DMS153 (cell line): ENCODE measurements at regions not wholly inside any gene's neighbourhood (a gene's known extent, or its start where the extent isn't known, plus 50 kb on each side); places are given as distances from the start of the nearest gene placed in this dataset.
"Not testable (repeated sequence)": the region's sequence is repeated elsewhere in the genome, so short reads cannot be mapped to it uniquely, and the experiment has no call there.

Experiments
- DNase-seq: peaks from one replicate; lab custom pipeline; 2025; lab: John Stamatoyannopoulos, UW

DNA sequence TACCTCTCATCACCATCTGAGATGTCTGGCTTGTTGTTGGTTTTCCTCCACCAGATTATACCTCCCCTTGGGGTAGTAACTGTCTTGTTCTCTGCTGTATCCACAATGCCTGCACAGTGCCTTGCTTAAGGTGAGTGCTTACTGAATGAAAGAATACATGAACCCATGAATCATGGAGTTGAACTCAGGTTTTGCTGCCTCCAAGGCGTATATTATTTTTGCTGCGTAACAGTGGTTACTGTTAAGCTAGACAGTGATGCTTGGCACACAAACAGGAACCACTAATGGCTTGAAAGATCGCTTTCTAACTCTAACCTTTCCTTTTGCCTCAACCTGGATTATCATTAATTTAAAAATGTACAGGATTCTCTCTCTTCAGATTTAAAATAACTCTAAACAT lies 695.8 kb downstream of the TOX3 start:
- no peak for DNase-seq

DNA sequence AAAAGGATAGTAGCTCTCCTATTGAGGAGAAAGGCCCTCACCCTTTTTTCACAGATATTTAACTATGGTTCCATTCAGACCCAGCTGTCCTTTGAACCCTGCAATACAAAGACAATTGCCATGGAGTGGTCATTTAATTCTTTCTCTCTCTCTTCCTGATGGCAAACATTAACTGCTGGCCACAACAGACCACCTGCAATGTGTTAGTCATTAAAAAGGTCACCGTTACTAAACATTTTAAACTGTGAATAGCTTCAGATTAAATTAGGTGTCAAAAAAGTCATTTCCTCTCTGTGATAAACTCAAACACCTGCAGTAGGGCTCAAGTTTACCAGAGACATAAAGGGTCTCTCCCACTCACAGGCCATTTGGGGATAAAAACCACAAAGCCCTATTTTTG lies 697.2 kb downstream of the TOX3 start:
- DNase-seq, result no peak

DNA sequence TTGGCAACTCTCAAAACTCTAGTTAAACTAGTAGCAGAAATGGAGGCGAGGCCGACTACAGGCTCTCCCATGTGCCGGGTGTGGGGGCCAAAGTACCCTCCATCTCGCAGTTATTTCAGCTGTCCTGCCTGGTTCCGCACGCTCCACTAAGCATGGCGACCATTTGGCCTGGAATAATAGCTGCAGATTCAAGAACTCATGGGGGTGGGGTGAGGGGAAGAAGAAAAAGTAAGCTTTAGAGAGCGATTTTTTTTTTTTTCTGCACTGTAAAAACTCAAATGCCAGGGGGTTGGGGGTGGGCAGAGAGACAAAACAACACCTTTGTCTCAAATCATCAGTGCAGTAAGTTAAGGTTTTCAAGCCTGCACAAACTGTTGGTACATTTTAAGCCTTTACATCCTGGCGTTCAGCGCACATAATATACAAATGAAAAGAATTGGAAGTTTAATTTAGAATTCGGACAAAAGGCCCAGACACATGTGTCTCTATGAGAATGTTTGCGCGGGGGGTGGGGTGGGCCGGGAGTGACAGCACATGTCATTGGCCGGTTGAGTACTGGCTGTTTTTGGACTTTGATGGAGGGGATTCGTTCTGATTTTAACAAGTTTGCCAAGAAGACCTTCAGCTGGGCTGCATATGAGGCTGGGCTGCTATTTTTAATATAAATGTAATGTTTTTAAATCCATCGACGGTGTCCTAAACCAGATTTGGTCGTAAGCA lies 694.7 kb upstream of the SALL1 start:
- no peak for DNase-seq

DNA sequence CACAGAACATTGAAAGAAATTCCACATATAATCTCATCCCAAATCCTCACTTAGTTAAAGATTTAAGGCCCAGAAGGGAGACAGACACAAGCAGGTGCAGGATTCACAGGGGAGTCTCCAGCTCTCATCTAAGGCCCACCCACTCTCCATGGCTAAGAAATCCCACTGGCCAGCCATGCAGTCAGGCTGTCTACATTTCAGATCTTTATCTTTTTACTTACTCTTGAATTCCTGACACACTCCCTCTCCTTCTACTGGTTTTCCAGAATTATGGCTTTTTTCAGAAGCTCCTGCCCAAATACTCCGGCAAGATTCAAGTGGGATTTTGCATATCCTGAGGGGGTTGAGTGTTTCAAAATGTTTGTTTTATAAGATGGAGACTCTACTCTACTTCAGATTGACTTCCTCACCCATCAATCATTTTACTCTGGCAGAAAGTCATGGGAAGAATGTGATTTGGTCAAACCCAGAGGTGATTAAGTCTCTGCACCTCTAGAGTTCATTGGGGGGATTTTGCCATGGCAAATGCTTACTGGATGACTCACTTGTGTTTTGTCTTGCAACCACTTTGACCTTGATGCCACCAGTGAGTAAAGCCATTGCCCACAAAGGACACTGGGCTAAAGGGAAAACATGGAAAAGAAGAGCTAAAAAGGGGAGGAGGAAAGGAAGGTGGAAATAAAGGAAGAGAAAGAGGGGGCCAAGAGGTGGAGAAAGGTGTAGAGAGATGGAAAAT lies 688.8 kb upstream of the SALL1 start:
- no peak for DNase-seq

DNA sequence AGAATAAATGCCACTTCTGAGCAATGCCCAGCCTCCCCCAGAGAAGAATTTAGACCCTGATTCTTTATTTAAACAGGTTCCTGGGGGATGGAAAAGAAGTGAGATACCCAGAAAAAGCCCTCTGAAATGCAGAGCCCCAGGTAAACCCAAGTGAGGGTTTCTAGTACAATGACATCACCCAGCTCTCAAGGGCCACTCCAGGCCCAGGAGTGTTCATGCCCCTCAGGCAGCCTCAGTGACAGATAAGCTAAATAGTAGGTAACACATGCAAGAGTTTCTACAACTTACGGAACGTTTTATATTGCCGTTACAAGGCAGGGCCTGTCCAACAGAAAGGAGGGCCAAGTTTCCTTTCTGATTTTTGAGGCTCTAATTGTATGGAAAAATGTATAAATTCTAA lies 683.7 kb upstream of the SALL1 start:
- no peak for DNase-seq

DNA sequence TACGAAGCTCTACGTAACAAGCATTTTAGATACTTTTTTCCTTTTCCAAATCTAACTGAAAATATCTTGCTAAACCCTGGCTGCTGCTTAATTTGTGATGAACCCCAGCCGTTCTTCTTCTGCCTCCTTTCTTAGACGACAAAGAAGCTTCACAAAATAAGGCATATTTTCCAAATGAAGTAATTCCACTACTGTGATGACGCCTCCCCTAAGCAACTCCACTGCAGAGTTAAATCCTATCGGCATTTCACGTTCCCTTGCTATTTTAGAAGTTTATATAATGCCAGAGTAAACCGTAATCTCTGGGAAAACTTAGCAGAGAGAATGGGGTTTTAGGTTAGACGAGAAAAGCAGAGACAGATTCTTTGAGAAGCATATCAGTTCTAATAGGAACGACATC lies 683.1 kb upstream of the SALL1 start:
- no peak for DNase-seq

DNA sequence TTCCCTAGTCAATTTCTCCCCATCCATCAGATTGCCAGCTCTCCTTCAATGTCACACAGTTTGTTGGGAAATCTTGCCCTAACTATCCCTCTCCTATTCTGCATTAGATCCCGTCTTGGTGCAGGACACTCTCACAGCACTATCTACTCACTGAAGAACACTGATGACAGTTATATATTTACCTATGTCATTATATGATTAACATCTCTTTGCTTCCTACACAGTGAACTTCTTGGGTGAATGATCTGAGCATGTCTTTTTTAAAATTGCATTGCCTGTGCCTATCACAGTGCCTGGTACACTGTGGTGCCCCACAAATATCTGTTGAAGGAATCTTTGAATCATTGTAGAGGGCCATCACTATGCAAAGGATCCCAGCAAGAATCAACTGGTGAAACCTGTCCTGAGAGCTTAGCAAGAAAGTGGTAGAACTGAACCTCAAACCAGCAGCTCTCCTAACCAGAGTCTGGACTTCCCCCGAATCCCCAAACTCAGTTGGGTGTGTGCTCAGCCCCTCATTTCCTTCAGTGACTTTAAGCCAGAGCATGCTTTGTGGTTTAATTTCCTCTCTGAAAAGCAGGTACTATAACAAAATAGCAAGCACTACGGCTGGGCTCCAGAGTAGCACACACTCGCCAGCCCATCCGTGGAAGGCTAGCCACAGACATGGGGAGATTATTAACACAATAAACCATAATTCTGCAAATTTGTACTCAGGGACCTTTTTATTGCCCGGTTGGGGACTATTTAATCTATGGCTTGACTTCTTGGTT lies 680.7 kb upstream of the SALL1 start:
- no peak for DNase-seq

DNA sequence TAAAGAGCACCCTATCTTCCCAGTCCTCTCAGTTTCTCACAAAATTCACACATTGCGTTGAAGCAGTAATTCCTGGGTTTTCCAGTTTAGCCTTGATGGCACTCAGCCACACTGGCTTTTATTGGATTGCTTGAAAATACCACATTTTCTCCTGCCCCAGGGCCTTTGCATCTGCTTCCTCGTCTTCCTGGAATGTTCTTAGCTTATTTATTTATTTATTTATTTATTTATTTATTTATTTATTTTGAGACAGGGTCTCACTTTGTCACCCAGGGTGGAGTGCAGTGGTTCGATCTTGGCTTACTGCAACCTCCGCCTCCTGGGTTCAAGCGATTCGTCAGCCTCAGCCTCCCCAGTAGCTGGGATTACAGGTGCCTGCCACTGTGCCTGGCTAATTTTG lies 680.0 kb upstream of the SALL1 start:
- DNase-seq, result not testable (repeated sequence)

DNA sequence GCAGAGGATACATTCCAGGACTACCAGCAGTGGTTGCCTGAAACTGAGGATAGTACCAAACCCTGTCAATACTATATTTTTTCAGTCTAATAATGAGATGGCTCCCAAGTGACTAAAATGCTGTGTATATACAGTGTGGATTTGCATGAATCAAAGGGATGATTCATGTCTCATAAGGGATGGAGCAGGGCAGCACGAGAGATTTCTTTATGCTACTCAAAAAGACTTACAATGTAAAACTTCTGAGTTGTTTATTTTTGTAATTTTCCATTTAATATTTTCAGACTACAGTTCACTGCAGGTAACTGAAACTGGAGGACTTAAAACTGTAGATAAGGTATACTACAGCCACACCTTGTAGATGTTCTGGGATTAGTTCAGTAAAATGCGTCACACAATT lies 674.7 kb upstream of the SALL1 start:
- DNase-seq, result no peak

DNA sequence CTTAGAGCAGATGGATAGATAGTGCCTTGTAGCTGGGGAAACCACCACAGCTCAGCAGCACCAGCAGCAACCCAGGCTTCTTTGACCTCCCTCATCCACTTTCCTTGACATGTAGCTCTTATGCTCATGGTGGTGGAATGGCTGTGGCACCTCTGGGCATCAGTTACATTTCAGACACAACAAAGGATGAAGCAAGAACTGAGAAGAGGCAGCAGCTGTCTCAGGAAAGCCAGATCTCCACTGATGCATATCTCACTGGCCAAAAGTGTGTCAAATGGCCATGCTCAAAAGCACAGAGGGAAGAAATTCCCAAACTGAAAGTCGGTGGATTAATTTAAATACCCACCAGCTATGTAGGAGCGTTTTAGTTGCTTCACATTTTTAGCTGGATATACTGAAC lies 671.4 kb upstream of the SALL1 start:
- DNase-seq, result no peak

DNA sequence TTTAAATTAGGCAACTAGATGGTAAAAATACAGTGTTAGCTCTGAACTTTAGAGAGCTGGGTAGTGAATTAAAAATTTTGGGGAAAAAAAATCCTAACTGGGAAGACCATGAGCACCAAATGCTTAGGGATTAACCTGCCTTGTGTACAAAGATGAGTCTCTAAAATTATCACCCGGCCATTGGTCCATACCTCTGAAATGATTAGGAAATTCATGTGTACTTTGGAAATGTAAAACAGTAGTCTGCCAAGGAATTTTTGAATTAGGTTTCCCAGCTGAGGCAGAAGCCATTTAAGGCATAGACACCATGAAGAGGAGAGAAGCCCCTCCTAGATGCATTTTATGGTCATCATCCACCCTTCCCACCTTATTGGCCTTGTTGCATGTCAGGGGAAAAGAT lies 670.5 kb upstream of the SALL1 start:
- no peak for DNase-seq

DNA sequence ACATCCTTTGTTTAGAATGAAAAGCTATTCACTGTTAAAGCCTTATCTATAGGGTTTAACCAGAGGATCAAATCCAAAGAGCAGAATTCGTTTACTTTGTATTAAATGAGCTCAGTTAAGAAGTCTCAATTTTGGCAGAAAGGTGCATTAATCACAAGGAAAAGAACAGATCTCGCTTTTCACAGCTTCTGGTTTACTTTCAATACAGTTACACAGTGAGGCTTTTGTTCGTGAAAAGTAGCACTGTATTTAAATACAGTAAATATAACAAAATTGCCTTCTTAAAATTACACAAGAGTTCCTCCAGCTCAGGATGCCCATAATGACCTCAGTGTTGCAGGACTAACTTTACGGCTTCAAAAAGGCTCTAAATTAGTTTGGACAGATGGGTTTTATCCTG lies 669.1 kb upstream of the SALL1 start:
- no peak for DNase-seq

DNA sequence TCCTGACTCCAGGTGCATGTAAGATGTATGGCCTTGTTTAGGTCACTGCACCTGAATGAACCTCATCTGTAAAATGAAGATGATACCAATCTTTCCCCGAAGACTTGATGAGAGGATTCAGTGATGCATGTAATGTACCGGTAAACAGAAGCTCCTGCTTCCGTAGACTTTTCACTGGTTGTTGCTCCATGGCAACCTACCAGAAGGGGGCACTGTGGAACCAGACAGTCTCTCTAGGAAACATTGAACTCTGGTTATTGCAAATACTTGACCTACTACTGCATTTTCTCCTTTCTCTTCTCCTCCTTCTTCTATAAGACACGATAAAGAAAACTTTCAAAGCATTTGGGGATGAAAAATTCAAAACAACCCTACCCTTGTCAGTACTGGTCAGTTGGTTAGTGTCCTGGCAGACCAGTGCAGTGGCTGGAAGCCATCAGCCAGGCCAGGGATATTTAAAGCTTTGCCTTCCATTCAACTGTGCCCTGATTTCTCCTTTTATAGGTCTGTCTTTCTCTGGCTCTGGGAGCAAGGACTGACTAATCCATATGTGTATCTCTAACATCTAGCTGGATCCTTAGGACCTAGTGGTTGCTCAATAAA lies 667.4 kb upstream of the SALL1 start:
- no peak for DNase-seq

DNA sequence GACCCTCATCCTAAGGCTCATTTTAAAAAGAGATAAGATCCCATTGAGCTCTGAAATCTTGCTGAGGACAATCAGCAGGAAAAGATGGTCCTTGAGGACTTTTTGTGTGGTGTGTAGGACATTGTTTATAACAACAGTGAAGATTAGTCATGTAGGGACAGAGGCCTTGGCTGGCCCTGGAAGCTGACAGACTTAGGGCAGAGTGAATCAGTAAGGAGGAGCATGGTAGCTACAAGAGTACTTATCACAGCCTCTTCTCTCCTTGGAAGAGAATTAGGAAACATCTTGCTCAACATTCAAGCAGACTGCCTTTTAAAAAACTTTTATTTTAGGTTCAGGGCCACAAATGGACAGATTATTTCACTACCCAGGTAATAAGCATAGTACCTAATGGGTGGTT lies 665.9 kb upstream of the SALL1 start:
- DNase-seq, result no peak

DNA sequence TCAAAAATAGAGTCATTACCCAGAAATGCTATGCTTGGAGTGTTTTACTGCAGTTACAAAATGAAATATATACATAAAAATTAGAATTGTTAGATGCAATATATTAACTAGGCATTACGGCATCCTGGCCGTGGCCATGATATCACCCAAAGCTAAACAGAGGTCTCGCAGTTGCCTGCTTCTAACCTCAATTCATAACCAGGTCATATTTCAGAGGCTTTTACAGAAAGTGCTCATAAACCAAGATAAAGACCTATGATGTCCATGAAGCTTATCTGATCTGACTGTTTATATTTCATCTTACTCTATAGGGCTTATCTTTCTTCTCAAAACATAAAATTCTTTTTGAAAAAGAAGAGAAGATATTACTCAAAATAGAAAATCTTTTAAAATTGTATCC lies 664.5 kb upstream of the SALL1 start:
- no peak for DNase-seq

DNA sequence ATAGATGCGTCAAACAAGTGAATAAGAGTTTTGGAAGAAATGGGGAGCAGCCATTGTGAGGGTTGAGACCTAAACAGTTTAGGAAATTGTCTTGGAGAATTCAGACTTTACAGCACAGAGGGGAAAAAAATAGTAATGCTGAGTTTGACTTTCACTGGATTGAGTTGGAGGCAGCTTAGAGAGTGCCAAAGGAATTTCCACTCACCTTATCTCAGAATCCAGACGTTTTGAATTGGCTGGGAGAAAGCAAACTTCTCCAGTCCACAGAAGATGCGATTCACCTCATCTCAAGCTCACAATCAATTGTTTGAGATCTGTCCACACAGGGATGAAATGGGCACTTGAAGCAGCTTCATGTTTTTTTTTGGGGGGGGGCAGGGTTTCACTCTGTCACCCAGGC lies 663.5 kb upstream of the SALL1 start:
- DNase-seq, result no peak

DNA sequence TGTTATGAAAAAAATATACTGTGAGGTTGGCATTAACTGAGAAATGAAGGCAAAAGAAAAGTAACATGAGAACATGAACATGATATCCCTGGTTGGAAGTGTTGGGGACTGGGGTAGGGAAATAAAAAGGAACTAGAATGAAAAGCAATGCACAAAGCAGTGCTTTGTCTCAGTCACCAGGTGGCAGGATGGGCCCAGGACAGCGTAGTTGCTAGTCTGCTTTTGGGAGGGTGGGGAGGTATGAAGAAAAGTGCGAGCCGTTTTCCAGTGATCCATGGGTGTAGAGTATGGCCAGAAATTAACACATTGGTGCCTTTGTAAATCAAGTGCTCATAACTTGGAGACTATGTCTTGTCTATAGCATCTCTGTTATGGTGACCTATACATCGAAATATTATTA lies 662.5 kb upstream of the SALL1 start:
- no peak for DNase-seq

DNA sequence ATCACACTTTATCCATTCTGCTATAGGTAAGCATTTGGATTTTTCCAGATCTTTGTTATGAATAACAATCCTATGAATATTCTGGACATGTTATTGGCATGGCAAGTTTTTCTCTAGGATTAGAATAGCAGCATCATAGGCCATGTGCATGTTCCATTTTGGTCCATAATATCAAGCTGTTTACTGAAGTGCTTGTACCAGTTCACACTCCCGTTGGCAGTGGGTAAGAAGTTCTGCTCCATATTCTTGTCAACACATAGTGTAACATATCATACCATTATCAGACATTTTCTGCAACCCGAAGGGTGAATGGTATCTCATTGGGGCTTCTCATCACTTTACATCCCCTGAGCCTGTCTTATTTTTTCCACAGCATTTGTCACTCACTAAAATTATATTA lies 661.9 kb upstream of the SALL1 start:
- no peak for DNase-seq

DNA sequence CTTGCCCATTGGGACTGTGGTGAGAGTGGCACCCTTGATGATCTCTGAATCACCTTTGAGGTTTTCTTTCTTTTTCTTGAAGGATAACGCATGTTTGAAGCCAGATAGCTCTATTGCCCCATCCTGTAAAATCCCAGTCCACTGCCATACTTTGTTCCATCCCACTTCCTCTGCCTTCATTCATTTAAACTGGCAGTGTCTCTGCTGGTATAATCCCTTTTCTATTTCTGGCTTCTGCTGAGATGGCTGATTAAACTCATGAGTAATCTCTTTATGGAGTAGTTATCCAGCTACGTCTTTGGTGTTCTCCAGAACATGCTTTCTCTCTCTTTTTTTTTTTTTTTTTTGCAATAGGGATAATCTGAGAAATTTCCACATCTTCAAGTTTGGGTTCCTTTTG lies 656.5 kb upstream of the SALL1 start:
- DNase-seq, result no peak

DNA sequence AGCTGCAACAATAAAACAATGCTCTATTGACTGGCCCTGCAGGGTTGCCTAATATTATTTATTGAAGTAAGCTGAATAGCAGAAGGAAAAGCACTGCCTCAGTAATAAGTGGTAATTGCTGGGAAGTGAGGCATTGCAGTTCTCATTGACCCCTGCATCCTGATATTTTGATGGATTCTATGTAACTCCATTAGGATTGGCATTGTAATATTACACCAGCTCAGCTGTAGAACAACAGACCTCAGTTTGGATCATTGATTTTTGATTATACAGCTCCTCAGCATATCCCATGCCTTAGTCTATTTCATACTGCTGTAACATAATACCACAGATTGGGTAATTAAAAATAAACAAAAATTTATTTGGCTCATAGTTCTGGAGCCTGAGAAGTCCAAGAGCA lies 650.6 kb upstream of the SALL1 start:
- DNase-seq, result no peak

DNA sequence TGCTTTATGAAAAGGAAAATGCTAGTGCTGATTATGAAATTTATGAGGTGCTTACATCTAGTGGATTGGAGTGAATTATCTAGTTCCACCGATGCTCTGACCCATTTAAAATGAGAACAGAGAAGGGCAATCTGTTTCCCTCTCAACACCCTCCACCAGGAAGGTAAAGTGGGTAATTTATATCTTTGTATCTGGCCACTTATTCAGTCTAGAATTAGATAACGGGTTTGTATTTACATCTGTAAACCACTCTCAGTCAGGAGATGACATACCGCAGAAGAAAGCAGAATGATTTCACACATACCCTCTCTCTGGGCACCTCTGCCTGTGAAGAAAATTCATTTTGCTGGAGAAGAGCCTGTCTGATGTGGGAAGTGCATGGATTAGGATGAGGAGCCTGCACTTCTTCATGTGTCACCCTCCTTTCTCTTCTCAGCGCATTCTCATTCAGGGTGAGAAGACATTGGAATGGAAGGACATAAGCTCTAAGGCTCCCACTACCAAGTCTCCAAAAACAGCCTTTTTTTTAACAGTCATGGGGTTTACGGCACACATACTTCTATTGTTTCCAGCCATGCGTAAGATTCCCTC lies 646.7 kb upstream of the SALL1 start:
- no peak for DNase-seq

DNA sequence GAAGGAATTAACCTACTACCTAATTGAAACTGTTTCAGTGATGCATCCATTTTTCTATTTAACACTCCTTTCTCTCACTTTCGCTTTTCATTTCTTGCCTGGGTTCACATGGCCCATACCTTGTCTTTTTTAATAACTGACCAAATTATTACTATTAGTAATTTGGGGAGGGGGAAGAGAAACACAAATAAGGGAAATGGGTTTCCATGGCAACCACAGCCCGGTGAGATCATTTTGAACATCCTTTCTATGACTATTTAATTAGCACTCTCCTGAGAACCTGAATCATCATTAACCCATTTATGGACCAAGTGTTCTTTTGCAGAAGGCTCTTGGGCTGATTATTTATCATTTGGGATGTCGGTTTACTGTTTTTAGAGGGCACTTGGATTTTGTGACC lies 628.2 kb upstream of the SALL1 start:
- DNase-seq, result no peak
